Neural crest cell (in vitro differentiated cells): ENCODE measurements at regions not wholly inside any gene's neighbourhood (a gene's known extent, or its start where the extent isn't known, plus 50 kb on each side); places are given as distances from the start of the nearest gene placed in this dataset.

ENCODE experiments used
- DNase-seq: peaks from one replicate; pipeline ENCODE4 v3.0.0; 2021; ENCODE audit warnings: low read depth, mixed read lengths, low spot score
- H3K27ac Mint-ChIP-seq: one replicate; pipeline ENCODE4 v1.8.0; 2021; ENCODE audit warnings: mild to moderate bottlenecking, mixed read lengths; ENCODE audit not compliant: unreplicated experiment
- H3K27me3 Mint-ChIP-seq: 2 replicates; pipeline ENCODE4 v1.8.0; 2021; ENCODE audit warnings: low read depth, mild to moderate bottlenecking, mixed read lengths
- H3K36me3 Mint-ChIP-seq: 2 replicates; pipeline ENCODE4 v1.8.0; 2021; ENCODE audit warnings: low read depth, mild to moderate bottlenecking, mixed read lengths
- H3K4me1 Mint-ChIP-seq: 2 replicates; pipeline ENCODE4 v1.8.0; 2021; ENCODE audit warnings: mixed read lengths
- H3K4me3 Mint-ChIP-seq: one replicate; pipeline ENCODE4 v1.8.0; 2021; ENCODE audit warnings: mild to moderate bottlenecking, mixed read lengths
- H3K9me3 Mint-ChIP-seq: 2 replicates; pipeline ENCODE4 v1.8.0; 2021; ENCODE audit warnings: mixed read lengths
- CTCF ChIP-seq: fragments of 200-600 bp; sonication (generic); conservative IDR thresholded peaks from 2 replicates; pipeline ENCODE4 v1.5.0; 2021; ENCODE audit warnings: antibody characterized with exemption, mild to moderate bottlenecking

- H3K27me3 Mint-ChIP-seq = no peaks in the 10 kb centered on the region
- no peak for DNase-seq
- H3K4me3 Mint-ChIP-seq = no peak overlapping the region
- H3K36me3 Mint-ChIP-seq = no peaks in the 10 kb centered on the region
- no peaks in the 10 kb centered on the region for H3K4me1 Mint-ChIP-seq
- H3K9me3 Mint-ChIP-seq = no peaks in the 10 kb centered on the region
- no peak for TF ChIP-seq CTCF
- no peak overlapping the region for H3K27ac Mint-ChIP-seq
Measured at GRCh38 chr10:105506262-105506661, 865.2 kb downstream of the SORCS3 start.

GRCh38 chr10:105503714-105504113 lies 862.6 kb downstream of the SORCS3 start:
- H3K4me3 Mint-ChIP-seq = no peak overlapping the region
- no peaks in the 10 kb centered on the region for H3K27me3 Mint-ChIP-seq
- H3K9me3 Mint-ChIP-seq = no peaks in the 10 kb centered on the region
- no peak for TF ChIP-seq CTCF
- no peaks in the 10 kb centered on the region for H3K36me3 Mint-ChIP-seq
- H3K27ac Mint-ChIP-seq = no peak overlapping the region
- no peak for DNase-seq
- no peaks in the 10 kb centered on the region for H3K4me1 Mint-ChIP-seq

- no peak overlapping the region for H3K4me3 Mint-ChIP-seq
- no peaks in the 10 kb centered on the region for H3K9me3 Mint-ChIP-seq
- no peaks in the 10 kb centered on the region for H3K4me1 Mint-ChIP-seq
- no peaks in the 10 kb centered on the region for H3K36me3 Mint-ChIP-seq
- no peaks in the 10 kb centered on the region for H3K27me3 Mint-ChIP-seq
- TF ChIP-seq CTCF = no peak
- no peak for DNase-seq
- H3K27ac Mint-ChIP-seq = no peak overlapping the region
Measured at GRCh38 chr10:105502058-105502457, 861.0 kb downstream of the SORCS3 start.

GRCh38 chr10:105494944-105495343 lies 853.9 kb downstream of the SORCS3 start:
- H3K27me3 Mint-ChIP-seq = no peaks in the 10 kb centered on the region
- no peak for TF ChIP-seq CTCF

GRCh38 chr10:105494303-105494702 lies 853.2 kb downstream of the SORCS3 start:
- DNase-seq = no peak
- H3K27ac Mint-ChIP-seq = no peak overlapping the region

More at GRCh38 chr10:105494944-105495343, 853.9 kb downstream of the SORCS3 start:
- Mint-ChIP-seq H3K9me3 (no peaks in the 10 kb centered on the region), H3K4me3 (no peak overlapping the region), H3K4me1 (no peaks in the 10 kb centered on the region), H3K27ac (no peak overlapping the region), H3K36me3 (no peaks in the 10 kb centered on the region)
- DNase-seq = no peak

More at GRCh38 chr10:105494303-105494702, 853.2 kb downstream of the SORCS3 start:
- Mint-ChIP-seq H3K4me1 (no peaks in the 10 kb centered on the region), H3K27me3 (no peaks in the 10 kb centered on the region), H3K9me3 (no peaks in the 10 kb centered on the region), H3K36me3 (no peaks in the 10 kb centered on the region), H3K4me3 (no peak overlapping the region)
- TF ChIP-seq CTCF = no peak
